HG03469 (cell line): ENCODE measurements at regions not wholly inside any gene's neighbourhood (a gene's known extent, or its start where the extent isn't known, plus 50 kb on each side); places are given as distances from the start of the nearest gene placed in this dataset.
A peak's percentile ranks its signal among the peaks of the same experiment; 100 is the strongest.
"Not testable (repeated sequence)": the region's sequence is repeated elsewhere in the genome, so short reads cannot be mapped to it uniquely, and the experiment has no call there.

Source experiments
- ATAC-seq: cut with Tn5 transposase; IDR thresholded peaks from one replicate; pipeline ENCODE4 v1.9.1; 2021; ENCODE audit warnings: mild to moderate bottlenecking, moderate library complexity, moderate number of reproducible peaks; ENCODE audit not compliant: unreplicated experiment

- peak; percentile 85 for ATAC-seq
These were observed 390.1 kb downstream of the ZFHX3 start for GRCh38 chr16:72657791-72658190.

- no peak for ATAC-seq
These were observed 390.8 kb downstream of the ZFHX3 start for GRCh38 chr16:72657164-72657563.

GRCh38 chr16:72654535-72654934 lies 393.4 kb downstream of the ZFHX3 start:
- no peak for ATAC-seq

DNA sequence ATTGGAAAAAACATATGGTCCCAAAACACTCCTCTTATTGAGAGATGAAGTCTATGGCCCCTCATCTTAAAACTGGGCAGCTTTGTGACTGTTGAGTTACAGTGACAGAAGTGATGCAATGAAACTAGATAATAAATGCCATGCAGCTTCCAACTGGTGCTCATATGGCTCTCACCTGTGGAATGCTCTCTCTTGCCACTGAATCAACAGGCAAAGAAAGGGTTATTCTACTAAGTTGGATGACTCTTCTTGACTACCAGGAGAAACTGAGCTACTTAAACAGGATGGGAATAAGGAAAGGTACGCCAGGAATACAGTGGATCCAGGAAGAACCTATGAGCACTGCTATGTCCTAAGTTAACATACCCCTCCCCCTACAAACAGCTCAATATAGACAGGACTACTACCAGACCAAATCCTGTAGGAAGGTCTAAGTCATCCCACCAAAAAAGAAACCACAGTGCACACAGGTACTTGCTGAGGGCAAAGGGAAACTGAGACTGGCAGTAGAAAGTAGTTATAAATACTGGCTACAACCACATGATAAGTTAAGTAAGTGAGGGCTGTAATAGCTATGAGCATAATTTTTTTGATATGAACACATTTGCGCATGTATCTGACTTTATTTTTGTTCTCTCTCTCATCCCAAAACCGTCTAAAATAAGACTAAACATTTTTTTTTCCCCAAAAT lies 398.5 kb downstream of the ZFHX3 start:
- no peak for ATAC-seq

DNA sequence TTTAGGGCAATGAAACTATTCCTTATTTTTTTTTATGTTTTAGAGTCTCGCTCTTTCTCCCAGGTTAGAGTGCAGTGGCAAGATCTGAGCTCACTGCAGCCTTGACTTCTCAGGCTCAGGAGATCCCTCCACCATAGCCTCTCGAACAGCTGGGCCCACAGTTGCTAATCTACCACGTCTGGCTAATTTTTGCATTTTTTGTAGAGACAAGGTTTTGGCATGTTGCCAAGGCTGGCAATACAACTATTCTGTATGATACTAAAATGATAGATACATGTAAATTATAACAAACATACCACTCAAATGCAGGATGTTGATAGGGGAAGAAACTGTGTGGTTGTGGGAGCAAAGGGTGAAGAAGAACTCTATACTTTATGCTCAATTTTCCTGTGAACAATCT lies 401.3 kb downstream of the ZFHX3 start:
- no peak for ATAC-seq

GRCh38 chr16:72645538-72645937 lies 402.4 kb downstream of the ZFHX3 start:
- no peak for ATAC-seq

DNA sequence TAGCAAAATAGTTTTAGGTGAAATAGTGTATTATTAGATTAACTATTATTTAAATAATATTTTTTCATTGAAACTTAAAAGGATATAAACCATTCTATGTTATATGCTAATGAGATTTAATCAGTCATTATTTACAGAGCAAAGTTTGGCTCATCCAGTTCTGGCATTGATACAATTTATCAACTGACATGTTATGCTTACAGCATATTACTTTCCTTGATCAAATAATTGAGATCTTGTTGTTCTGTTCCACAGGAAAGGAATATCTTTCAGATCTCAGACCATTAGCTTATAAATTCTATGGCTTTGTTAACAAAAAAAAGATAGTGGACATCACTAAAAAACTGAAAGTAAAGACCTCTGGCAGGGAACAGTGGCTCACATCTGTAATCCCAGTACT lies 403.0 kb downstream of the ZFHX3 start:
- ATAC-seq, result no peak

DNA sequence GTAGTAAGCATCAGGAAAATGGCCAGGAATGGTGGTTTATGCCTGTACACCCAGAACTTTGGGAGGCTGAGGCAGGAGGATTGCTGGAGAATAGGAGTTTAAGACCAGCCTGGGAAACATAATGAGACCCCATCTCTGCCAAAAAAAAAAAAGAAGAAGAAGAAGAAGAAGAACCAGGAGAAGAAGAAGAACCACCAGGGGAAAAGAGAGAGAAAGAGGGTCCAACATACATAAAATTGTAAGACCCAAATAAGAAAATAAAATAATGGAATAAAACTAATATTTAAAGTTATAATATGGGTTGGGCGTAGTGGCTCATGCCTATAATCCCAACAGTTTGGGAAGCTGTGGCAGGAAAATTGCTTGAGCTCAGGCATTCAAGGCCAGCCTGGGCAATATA lies 408.4 kb downstream of the ZFHX3 start:
- ATAC-seq, result no peak

GRCh38 chr16:72637306-72637705 lies 410.6 kb downstream of the ZFHX3 start:
- no peak for ATAC-seq

DNA sequence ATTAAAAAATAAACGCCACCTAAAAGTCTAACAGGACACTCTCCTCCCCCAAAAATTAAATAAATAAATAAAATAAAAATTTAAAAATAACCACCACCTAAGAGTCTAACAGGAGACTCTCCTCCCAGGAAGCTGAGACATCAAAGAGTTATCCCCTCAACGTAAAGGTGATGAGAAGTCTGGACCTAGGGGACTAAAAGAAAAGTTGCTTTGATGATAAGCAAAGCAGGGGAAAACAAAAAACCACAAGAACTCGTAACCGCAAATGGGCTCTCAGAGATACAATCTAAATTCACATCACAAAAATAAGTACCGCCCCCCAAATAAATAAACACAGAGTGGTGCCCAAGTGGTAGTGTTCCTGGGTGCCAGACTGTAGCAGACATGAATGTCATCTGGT lies 412.2 kb downstream of the ZFHX3 start:
- no peak for ATAC-seq

GRCh38 chr16:72635104-72635503 lies 412.8 kb downstream of the ZFHX3 start:
- no peak for ATAC-seq

GRCh38 chr16:72627182-72627896 lies 420.6 kb downstream of the ZFHX3 start:
- not testable (repeated sequence) for ATAC-seq

GRCh38 chr16:72626623-72627022 lies 421.3 kb downstream of the ZFHX3 start:
- ATAC-seq, result no peak

- ATAC-seq, result no peak
These were observed 426.3 kb downstream of the ZFHX3 start for GRCh38 chr16:72621651-72622050.

GRCh38 chr16:72620853-72621252 lies 427.1 kb downstream of the ZFHX3 start:
- ATAC-seq, result no peak

DNA sequence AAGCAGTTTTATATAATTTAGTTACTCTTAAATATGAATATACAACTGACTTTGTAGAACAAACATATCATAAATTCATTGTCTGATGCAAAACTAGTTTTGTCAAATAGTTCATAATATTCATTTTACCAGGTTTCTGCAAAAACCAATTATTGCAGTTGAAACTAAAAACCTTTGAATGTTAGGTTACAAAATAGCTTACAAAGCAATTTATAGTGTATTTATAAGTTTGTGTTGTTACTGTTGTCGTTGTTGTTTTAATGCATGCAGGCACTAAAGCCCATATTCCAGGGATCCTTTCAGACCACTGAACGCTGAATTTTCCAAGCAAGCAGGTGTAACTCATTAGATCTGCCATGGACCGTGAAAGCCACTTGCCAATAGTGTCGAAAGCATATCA lies 427.6 kb downstream of the ZFHX3 start:
- no peak for ATAC-seq

DNA sequence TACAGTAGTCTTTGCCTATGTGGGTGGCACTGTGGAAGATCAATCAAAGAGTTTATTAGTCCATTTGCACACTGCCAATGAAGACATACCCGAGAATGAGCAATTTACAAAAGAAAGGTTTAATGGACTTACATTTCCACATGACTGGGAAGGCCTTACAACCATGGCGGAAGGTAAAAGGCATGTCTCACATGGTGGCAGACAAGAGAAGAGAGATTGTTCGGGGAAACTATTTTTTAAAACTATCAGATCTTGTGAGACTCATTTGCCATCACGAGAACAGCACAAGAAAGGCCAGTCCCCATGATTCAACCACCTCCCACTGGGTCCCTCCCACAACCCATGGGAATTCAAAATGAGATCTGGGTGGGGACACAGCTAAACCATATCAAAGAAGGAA lies 432.1 kb downstream of the ZFHX3 start:
- no peak for ATAC-seq

GRCh38 chr16:72612718-72613117 lies 435.2 kb downstream of the ZFHX3 start:
- ATAC-seq, result no peak

- no peak for ATAC-seq
These were observed 435.7 kb downstream of the ZFHX3 start for GRCh38 chr16:72612256-72612655.

- no peak for ATAC-seq
These were observed 438.0 kb upstream of the PMFBP1 start for GRCh38 chr16:72609933-72610332.

GRCh38 chr16:72609066-72609465 lies 437.1 kb upstream of the PMFBP1 start:
- ATAC-seq, result no peak

- no peak for ATAC-seq
These were observed 432.4 kb upstream of the PMFBP1 start for GRCh38 chr16:72604375-72604774.

GRCh38 chr16:72602499-72602898 lies 430.5 kb upstream of the PMFBP1 start:
- no peak for ATAC-seq
